Activated CD4-positive, alpha-beta T cell treated with anti-CD3 and anti-CD28 coated beads for 36 hours (primary cell): ENCODE measurements at regions not wholly inside any gene's neighbourhood (a gene's known extent, or its start where the extent isn't known, plus 50 kb on each side); places are given as distances from the start of the nearest gene placed in this dataset.

Source experiments
- ATAC-seq: fragments of 200-7000 bp; cut with Tn5 transposase; one replicate; pipeline ENCODE4 v1.10.0; 2021; ENCODE audit warnings: mild to moderate bottlenecking, moderate library complexity
- CTCF ChIA-PET: fragments of 350-600 bp; sonication (Branson Sonifier 250); formaldehyde crosslinking; loops from one replicate; lab custom pipeline; 2021; ENCODE audit warnings: antibody characterized with exemption; lab: Charles Lee
- POLR2A ChIA-PET: fragments of 350-600 bp; sonication (Branson Sonifier 250); formaldehyde crosslinking; loops from one replicate; lab custom pipeline; 2021; ENCODE audit warnings: antibody characterized with exemption, inconsistent platforms; lab: Charles Lee
- DNase-seq: peaks from one replicate; pipeline ENCODE4 v3.0.0-alpha.2; 2020
- H3K27ac Mint-ChIP-seq: one replicate; pipeline ENCODE4 v1.8.0; 2021; ENCODE audit warnings: mixed read lengths
- H3K27me3 Mint-ChIP-seq: one replicate; pipeline ENCODE4 v1.8.0; 2021; ENCODE audit warnings: mixed read lengths
- H3K36me3 Mint-ChIP-seq: one replicate; pipeline ENCODE4 v1.8.0; 2021; ENCODE audit warnings: low read depth, mixed read lengths
- H3K4me1 Mint-ChIP-seq: one replicate; pipeline ENCODE4 v1.8.0; 2021; ENCODE audit warnings: mixed read lengths
- H3K4me3 Mint-ChIP-seq: one replicate; pipeline ENCODE4 v1.8.0; 2021; ENCODE audit warnings: mild to moderate bottlenecking, moderate library complexity, mixed read lengths
- H3K9me3 Mint-ChIP-seq: one replicate; pipeline ENCODE4 v1.8.0; 2021; ENCODE audit warnings: low read depth, mixed read lengths
- intact Hi-C, 2 experiments: fragments of 100-400 bp; cut with DNase I in 1 of 2; cut with micrococcal nuclease in 1 of 2; formaldehyde crosslinking; loops; one replicate each; pipeline versions ENCODE4 v1.14.2 to v1.15.1; 2022 to 2024; cut with DNase I, micrococcal nuclease

GRCh38 chr7:41298409-41298808 is 404.5 kb downstream of the INHBA start:
- H3K36me3 Mint-ChIP-seq = no peaks in the 10 kb centered on the region
- H3K4me3 Mint-ChIP-seq = no peak overlapping the region
- H3K9me3 Mint-ChIP-seq = peaks cover 2% of the 10 kb centered on the region
- no peak overlapping the region for H3K27ac Mint-ChIP-seq
- intact Hi-C loops = no loop called here
- H3K27me3 Mint-ChIP-seq = no peaks in the 10 kb centered on the region
- ATAC-seq = no peak
- ChIA-PET CTCF (no interaction called here), POLR2A (no interaction called here)
- DNase-seq = no peak
- H3K4me1 Mint-ChIP-seq = no peaks in the 10 kb centered on the region

DNA sequence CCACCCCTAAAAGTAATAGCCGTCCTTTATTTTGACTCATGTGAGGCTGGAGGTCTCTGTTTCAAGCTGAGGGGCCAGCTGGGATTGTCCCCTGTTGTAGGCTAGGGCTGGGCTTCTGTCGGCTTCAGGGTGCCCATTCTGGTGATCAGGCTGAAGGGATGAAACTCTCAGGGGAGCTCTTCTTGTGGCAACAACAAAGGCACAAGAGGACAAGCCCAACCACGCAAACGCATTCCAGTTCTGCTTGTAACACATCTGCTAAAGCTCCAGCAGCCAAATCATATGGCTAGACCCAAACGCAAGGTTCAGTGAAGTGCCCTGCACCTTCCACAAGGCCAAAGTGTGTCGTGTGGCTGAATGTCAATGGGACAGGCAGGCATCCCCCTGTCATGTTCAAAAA is 405.7 kb downstream of the INHBA start:
- H3K9me3 Mint-ChIP-seq = no peaks in the 10 kb centered on the region
- no peak overlapping the region for H3K27ac Mint-ChIP-seq
- H3K36me3 Mint-ChIP-seq = no peaks in the 10 kb centered on the region
- no peak overlapping the region for H3K4me3 Mint-ChIP-seq
- H3K27me3 Mint-ChIP-seq = no peaks in the 10 kb centered on the region
- ChIA-PET CTCF (no interaction called here), POLR2A (no interaction called here)
- no peaks in the 10 kb centered on the region for H3K4me1 Mint-ChIP-seq
- DNase-seq = no peak
- no peak for ATAC-seq
- intact Hi-C loops = no loop called here

- no peaks in the 10 kb centered on the region for H3K4me1 Mint-ChIP-seq
Measured at GRCh38 chr7:41295455-41295815, 407.5 kb downstream of the INHBA start.

DNA sequence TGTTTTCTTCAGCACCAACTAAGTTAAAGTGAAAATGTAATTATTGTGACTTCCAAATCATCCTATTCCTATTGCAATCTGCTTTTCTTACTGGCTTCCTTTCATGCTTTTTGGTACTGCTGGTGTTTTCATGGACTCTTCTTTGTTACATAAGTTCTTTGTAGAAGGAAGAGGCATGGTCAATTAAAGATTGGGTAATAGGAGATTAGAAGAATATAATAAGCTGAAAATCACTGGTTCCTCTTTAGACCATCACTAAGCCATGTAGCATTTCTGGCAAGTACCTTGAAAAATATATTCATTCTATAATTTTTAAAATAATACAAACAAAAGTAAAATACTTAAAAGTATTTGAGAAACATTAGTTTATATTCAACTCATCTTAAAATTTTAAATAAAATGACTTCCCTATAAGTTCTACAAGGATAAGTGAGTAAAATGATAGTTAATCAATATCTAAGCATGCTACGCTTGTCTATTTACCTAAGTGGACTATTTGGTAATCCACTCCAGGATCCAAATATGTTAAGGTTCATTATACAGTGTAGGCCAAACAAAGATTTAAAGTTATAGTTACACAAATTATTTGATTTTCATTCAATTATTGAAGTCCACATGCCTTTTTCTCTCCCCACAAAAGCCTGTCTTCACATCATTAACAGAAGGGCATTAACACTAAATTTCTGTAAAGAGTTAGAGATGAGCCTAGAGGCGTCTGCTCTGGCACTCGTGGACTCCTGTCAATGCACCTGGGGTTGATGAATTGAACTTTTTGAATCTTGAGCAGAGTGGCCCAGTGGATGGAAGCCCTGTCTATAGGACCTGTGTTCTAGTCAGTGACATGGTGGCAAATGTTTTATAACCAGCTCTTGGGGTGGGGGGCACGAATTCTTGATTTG is 408.1 kb downstream of the INHBA start:
- no peaks in the 10 kb centered on the region for H3K4me1 Mint-ChIP-seq
- ATAC-seq (no peak), DNase-seq (no peak)
- intact Hi-C loops = no loop called here
- CTCF ChIA-PET = no interaction called here
- H3K36me3 Mint-ChIP-seq = no peaks in the 10 kb centered on the region
- no peaks in the 10 kb centered on the region for H3K27me3 Mint-ChIP-seq
- H3K27ac Mint-ChIP-seq = no peak overlapping the region
- no peaks in the 10 kb centered on the region for H3K9me3 Mint-ChIP-seq
- POLR2A ChIA-PET = no interaction called here
- H3K4me3 Mint-ChIP-seq = no peak overlapping the region

More at GRCh38 chr7:41295455-41295815, 407.5 kb downstream of the INHBA start:
- ChIA-PET CTCF (no interaction called here), POLR2A (no interaction called here)
- ATAC-seq (no peak), DNase-seq (no peak)
- Mint-ChIP-seq H3K27ac (no peak overlapping the region), H3K9me3 (no peaks in the 10 kb centered on the region), H3K27me3 (no peaks in the 10 kb centered on the region), H3K36me3 (no peaks in the 10 kb centered on the region), H3K4me3 (no peak overlapping the region)
- intact Hi-C loops = no loop called here

DNA sequence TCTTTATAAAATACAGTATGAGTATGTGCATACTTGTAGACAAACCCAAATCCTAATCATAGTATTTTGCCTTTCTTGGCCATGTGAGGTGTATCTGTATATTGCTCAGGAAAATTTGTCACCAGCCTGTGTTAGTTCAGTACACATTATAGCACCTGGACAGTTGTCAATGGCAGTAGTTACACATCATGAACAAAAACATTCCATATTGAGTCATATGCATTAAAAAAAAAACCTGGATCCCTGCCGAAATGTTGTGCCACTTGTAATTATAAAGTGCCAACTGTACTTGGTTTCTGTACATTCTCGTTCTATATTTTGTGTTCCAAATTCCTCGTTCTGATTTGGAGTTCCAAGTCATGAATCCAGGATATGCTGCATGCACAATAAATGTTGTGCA is 410.4 kb downstream of the INHBA start:
- CTCF ChIA-PET = no interaction called here
- no peak overlapping the region for H3K4me3 Mint-ChIP-seq
- no peak for DNase-seq
- H3K9me3 Mint-ChIP-seq = peaks cover 9% of the 10 kb centered on the region
- H3K4me1 Mint-ChIP-seq = no peaks in the 10 kb centered on the region
- no peak overlapping the region for H3K27ac Mint-ChIP-seq
- intact Hi-C loops = no loop called here
- H3K36me3 Mint-ChIP-seq = no peaks in the 10 kb centered on the region
- no peak for ATAC-seq
- POLR2A ChIA-PET = no interaction called here
- no peaks in the 10 kb centered on the region for H3K27me3 Mint-ChIP-seq

DNA sequence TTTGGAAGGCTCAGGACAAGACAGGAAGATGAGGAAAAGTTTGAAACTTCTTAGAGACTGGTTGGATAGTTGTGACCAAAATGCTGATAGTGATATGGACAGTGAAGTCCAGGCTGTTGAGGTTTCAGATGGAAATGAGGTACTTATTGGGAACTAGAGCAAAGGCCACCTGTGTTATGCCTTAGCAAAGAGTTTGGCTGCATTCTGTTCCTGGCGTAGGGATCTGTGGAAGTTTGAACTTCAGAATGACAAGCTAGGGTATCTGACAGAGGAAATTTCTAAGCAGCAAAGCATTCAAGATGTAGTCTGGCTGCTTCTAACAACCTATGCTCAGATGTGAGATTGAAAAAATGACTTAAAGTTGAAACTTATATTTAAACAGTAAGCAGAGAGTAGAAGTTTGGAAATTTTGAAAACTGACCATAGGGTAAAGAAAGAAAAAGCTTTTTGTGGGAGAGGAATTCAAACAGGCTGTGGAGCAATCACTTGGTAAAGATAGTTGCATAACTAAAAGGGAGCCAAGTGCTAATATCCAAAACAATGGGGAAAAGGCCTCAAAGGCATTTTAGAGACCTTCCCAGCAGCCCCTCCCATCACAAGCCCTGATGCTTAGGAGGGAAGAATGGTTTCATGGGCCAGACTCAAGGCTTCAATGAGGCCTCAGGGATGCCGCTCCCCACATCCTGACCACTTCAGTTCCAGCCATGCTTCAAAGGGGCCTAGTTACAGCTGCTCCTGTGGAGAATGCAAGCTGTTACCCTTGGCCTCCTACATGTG is 415.1 kb downstream of the INHBA start:
- no peak for DNase-seq
- no peaks in the 10 kb centered on the region for H3K36me3 Mint-ChIP-seq
- H3K4me1 Mint-ChIP-seq = no peaks in the 10 kb centered on the region
- ATAC-seq = no peak
- no peaks in the 10 kb centered on the region for H3K27me3 Mint-ChIP-seq
- ChIA-PET POLR2A (no interaction called here), CTCF (no interaction called here)
- H3K27ac Mint-ChIP-seq = no peak overlapping the region
- no peak overlapping the region for H3K4me3 Mint-ChIP-seq
- intact Hi-C loops = no loop called here
- H3K9me3 Mint-ChIP-seq = peaks cover 9% of the 10 kb centered on the region

GRCh38 chr7:41280491-41280890 is 422.4 kb downstream of the INHBA start:
- H3K36me3 Mint-ChIP-seq = no peaks in the 10 kb centered on the region
- intact Hi-C loops = no loop called here
- ATAC-seq (no peak), DNase-seq (no peak)
- no peaks in the 10 kb centered on the region for H3K27me3 Mint-ChIP-seq
- H3K4me3 Mint-ChIP-seq = no peak overlapping the region
- ChIA-PET CTCF (no interaction called here), POLR2A (no interaction called here)
- H3K9me3 Mint-ChIP-seq = peaks cover 2% of the 10 kb centered on the region
- H3K4me1 Mint-ChIP-seq = no peaks in the 10 kb centered on the region
- no peak overlapping the region for H3K27ac Mint-ChIP-seq

GRCh38 chr7:41277561-41277960 is 425.3 kb downstream of the INHBA start:
- Mint-ChIP-seq H3K36me3 (no peaks in the 10 kb centered on the region), H3K4me1 (no peaks in the 10 kb centered on the region), H3K27ac (no peak overlapping the region), H3K4me3 (no peak overlapping the region), H3K9me3 (peaks cover 2% of the 10 kb centered on the region), H3K27me3 (no peaks in the 10 kb centered on the region)
- DNase-seq (no peak), ATAC-seq (no peak)
- intact Hi-C loops = no loop called here
- ChIA-PET CTCF (no interaction called here), POLR2A (no interaction called here)

DNA sequence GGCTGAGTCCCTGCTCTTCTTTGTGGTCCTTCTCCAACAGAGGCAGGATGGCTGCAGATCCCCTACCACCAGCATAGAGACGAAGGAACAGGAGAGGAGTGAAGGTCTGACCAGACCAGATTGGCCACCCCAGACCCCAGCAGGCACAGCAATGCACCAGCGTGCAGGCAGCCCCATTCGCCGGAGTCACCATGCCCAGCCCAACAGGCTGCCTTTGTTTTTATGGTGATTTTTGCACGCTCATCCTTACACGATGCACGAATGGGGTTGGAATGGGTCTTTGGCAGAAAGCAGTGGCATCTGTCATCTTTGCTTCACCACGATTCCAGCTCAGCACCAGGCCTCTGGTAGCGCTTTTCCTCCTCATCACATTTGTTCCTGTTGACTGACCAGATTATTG is 427.6 kb downstream of the INHBA start:
- no peaks in the 10 kb centered on the region for H3K4me1 Mint-ChIP-seq
- ATAC-seq (no peak), DNase-seq (no peak)
- CTCF ChIA-PET = no interaction called here
- H3K4me3 Mint-ChIP-seq = no peak overlapping the region
- POLR2A ChIA-PET = no interaction called here
- H3K36me3 Mint-ChIP-seq = no peaks in the 10 kb centered on the region
- intact Hi-C loops = no loop called here
- H3K27me3 Mint-ChIP-seq = no peaks in the 10 kb centered on the region
- H3K27ac Mint-ChIP-seq = no peak overlapping the region
- H3K9me3 Mint-ChIP-seq = no peaks in the 10 kb centered on the region

GRCh38 chr7:41274179-41274578 is 428.7 kb downstream of the INHBA start:
- POLR2A ChIA-PET = no interaction called here
- no peak overlapping the region for H3K4me3 Mint-ChIP-seq
- no peaks in the 10 kb centered on the region for H3K36me3 Mint-ChIP-seq
- ATAC-seq = no peak
- no peak for DNase-seq
- no peak overlapping the region for H3K27ac Mint-ChIP-seq
- no peaks in the 10 kb centered on the region for H3K4me1 Mint-ChIP-seq
- intact Hi-C loops = no loop called here
- CTCF ChIA-PET = no interaction called here
- H3K9me3 Mint-ChIP-seq = no peaks in the 10 kb centered on the region
- no peaks in the 10 kb centered on the region for H3K27me3 Mint-ChIP-seq

DNA sequence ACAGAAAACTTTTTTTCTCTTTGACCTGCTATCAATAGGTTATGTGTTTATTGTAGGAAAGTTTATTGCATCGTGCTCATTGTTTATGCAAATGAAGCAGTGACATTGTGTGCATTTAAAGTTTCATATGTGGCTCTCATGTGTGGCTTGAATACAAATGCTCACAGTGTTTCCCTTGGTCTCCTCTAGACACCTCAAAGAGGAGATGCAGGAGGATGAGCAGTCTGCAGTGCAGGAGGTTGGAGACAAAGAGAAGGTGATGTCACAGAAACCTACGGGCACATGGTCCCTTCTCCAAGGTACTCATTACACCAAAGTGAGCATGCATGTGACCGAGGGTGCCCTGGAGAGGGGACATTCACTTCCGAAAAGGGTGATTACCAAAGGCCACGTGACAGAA is 430.2 kb downstream of the INHBA start:
- POLR2A ChIA-PET = interaction anchor here (0.6 kb wide), 1 partner anchor 405 kb away, joined by 3 read pairs; no protein-coding TSS in a partner anchor
- Mint-ChIP-seq H3K27me3 (no peaks in the 10 kb centered on the region), H3K36me3 (no peaks in the 10 kb centered on the region), H3K4me3 (no peak overlapping the region), H3K27ac (no peak overlapping the region), H3K4me1 (no peaks in the 10 kb centered on the region), H3K9me3 (no peaks in the 10 kb centered on the region)
- CTCF ChIA-PET = no interaction called here
- ATAC-seq = no peak
- intact Hi-C loops = no loop called here
- no peak for DNase-seq

- CTCF ChIA-PET = interaction anchor here (0.6 to 1.0 kb wide), 2 partner anchors 10 to 22 kb away, joined by 3 read pairs; no protein-coding TSS in a partner anchor
- ATAC-seq = no peak
- POLR2A ChIA-PET = no interaction called here
Measured at GRCh38 chr7:41268878-41269277, 434.0 kb downstream of the INHBA start.

More at GRCh38 chr7:41268878-41269277, 434.0 kb downstream of the INHBA start:
- no peaks in the 10 kb centered on the region for H3K9me3 Mint-ChIP-seq
- H3K4me3 Mint-ChIP-seq = no peak overlapping the region
- intact Hi-C loops = no loop called here
- no peak for DNase-seq
- no peaks in the 10 kb centered on the region for H3K27me3 Mint-ChIP-seq
- no peaks in the 10 kb centered on the region for H3K36me3 Mint-ChIP-seq
- no peak overlapping the region for H3K27ac Mint-ChIP-seq
- H3K4me1 Mint-ChIP-seq = no peaks in the 10 kb centered on the region
